ENCODE measurements at regions not wholly inside any gene's neighbourhood (a gene's known extent, or its start where the extent isn't known, plus 50 kb on each side); places are given as distances from the start of the nearest gene placed in this dataset.

DNA sequence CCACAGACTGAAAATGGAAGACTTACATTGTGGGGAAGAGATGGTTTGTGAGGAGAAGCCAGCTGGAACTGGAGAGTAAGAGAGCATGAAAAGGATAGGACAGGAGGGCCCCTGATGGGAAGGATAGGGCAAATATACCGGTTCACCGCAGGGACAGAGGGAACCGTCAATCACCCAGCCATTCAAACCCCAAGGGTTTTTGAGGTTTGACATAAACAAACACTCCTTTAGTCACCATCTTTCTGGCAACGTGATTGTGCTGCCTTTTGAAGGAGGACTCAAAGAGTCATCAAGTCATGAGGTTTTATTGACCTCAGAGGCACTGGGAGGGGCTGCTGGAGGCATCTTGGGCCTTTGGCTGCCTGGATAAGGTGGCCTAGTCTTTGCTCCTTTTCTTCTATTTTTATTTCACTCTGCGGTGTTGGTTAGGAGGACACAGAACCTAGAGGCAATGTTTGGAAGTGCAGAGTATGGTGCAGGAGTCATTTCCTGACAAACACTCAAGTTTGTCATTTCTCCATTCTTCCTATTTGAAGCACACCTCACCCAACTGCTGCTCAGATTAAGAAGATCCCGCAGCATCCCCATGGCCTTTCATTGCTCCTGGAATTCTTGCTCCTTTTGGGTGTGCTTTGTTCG, 487.3 kb upstream of the SPRED2 start:
- TF ChIP-seq, protein P1, sequence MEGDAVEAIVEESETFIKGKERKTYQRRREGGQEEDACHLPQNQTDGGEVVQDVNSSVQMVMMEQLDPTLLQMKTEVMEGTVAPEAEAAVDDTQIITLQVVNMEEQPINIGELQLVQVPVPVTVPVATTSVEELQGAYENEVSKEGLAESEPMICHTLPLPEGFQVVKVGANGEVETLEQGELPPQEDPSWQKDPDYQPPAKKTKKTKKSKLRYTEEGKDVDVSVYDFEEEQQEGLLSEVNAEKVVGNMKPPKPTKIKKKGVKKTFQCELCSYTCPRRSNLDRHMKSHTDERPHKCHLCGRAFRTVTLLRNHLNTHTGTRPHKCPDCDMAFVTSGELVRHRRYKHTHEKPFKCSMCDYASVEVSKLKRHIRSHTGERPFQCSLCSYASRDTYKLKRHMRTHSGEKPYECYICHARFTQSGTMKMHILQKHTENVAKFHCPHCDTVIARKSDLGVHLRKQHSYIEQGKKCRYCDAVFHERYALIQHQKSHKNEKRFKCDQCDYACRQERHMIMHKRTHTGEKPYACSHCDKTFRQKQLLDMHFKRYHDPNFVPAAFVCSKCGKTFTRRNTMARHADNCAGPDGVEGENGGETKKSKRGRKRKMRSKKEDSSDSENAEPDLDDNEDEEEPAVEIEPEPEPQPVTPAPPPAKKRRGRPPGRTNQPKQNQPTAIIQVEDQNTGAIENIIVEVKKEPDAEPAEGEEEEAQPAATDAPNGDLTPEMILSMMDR (IDR thresholded peaks at IDR 0.05; ENCODE audit: poor library complexity) = no peak
- TF ChIP-seq EZH2 (IDR thresholded peaks at IDR 0.05; ENCODE audit: borderline replicate concordance) (no peak), EZH2phosphoT487 (IDR thresholded peaks at IDR 0.05; ENCODE audit: low read depth, severe bottlenecking, unreplicated experiment) (no peak)
